ENCODE measurements at regions not wholly inside any gene's neighbourhood (a gene's known extent, or its start where the extent isn't known, plus 50 kb on each side); places are given as distances from the start of the nearest gene placed in this dataset.

DNA sequence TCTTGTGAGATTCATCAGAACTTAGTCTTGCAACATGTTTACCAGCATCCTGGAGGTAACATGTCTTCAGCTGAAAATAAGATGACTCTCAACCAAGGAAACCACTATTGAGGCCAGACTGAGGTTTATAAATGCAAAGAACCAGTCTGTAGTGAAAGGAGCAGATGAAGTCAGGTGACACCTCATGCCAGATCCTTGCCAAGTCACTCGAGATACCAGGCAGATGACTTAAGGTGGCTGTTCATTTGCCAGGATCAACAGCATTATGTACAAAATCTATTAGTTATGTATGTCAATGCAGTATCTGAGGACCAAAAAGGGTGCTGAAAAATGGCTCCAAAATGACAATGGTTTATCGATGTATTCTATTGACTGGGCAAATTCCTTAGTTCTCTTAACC lies 100.0 kb upstream of the SOX6 start:
- no peaks in the 10 kb centered on the region for H3K79me2 ChIP-seq (ENCODE audit: low read depth)
- H3K9me2 ChIP-seq (ENCODE audit: insufficient read depth) = no peaks in the 10 kb centered on the region
- TF ChIP-seq EZH2 (IDR thresholded peaks at IDR 0.05; ENCODE audit: low read depth) = no peak
- TF ChIP-seq, protein P1, sequence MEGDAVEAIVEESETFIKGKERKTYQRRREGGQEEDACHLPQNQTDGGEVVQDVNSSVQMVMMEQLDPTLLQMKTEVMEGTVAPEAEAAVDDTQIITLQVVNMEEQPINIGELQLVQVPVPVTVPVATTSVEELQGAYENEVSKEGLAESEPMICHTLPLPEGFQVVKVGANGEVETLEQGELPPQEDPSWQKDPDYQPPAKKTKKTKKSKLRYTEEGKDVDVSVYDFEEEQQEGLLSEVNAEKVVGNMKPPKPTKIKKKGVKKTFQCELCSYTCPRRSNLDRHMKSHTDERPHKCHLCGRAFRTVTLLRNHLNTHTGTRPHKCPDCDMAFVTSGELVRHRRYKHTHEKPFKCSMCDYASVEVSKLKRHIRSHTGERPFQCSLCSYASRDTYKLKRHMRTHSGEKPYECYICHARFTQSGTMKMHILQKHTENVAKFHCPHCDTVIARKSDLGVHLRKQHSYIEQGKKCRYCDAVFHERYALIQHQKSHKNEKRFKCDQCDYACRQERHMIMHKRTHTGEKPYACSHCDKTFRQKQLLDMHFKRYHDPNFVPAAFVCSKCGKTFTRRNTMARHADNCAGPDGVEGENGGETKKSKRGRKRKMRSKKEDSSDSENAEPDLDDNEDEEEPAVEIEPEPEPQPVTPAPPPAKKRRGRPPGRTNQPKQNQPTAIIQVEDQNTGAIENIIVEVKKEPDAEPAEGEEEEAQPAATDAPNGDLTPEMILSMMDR (conservative IDR thresholded peaks at IDR 0.05) = no peak

GRCh38 chr11:16454289-16454863 lies 98.0 kb upstream of the SOX6 start:
- CTCF ChIA-PET = no interaction called here
- H3K36me3 ChIP-seq (ENCODE audit: low read depth) = no peaks in the 10 kb centered on the region
- no peaks in the 10 kb centered on the region for H3K27me3 ChIP-seq (ENCODE audit: insufficient read depth, low read depth)
- H3K27ac ChIP-seq = no peak overlapping the region
- H3F3A ChIP-seq (ENCODE audit: insufficient read depth, low read depth) = no peaks in the 10 kb centered on the region
- intact Hi-C loops (cut with micrococcal nuclease; ENCODE audit: unreplicated experiment) = no loop called here
- H3K9me3 ChIP-seq (ENCODE audit: insufficient read depth, low read depth) = no peaks in the 10 kb centered on the region
- no peaks in the 10 kb centered on the region for H3K9me2 ChIP-seq (ENCODE audit: insufficient read depth)
- H3K4me3 ChIP-seq = no peak overlapping the region
- POLR2A ChIA-PET (ENCODE audit: unreplicated experiment) = no interaction called here
- H2AFZ ChIP-seq = no peak overlapping the region
- TF ChIP-seq, protein P1 (conservative IDR thresholded peaks at IDR 0.05) = no peak
- TF ChIP-seq EZH2 (IDR thresholded peaks at IDR 0.05; ENCODE audit: low read depth) = no peak
- no TSS peak for BruUV-seq (replicated peaks)
- no peaks in the 10 kb centered on the region for H4K20me1 ChIP-seq (ENCODE audit: insufficient read depth)
- no peak for DNase-seq
- no peaks in the 10 kb centered on the region for H3K4me1 ChIP-seq (replicated peaks; ENCODE audit: insufficient read depth)
- H3K79me2 ChIP-seq (ENCODE audit: low read depth) = no peaks in the 10 kb centered on the region
- H3K4me2 ChIP-seq = no peak overlapping the region

More for the DNA sequence above, 100.0 kb upstream of the SOX6 start:
- intact Hi-C loops (cut with micrococcal nuclease; ENCODE audit: unreplicated experiment) = no loop called here
- H2AFZ ChIP-seq = no peak overlapping the region
- no peaks in the 10 kb centered on the region for H4K20me1 ChIP-seq (ENCODE audit: insufficient read depth)
- no peaks in the 10 kb centered on the region for H3K36me3 ChIP-seq (ENCODE audit: low read depth)
- ChIA-PET POLR2A (ENCODE audit: unreplicated experiment) (no interaction called here), CTCF (no interaction called here)
- H3F3A ChIP-seq (ENCODE audit: insufficient read depth, low read depth) = no peaks in the 10 kb centered on the region
- no peaks in the 10 kb centered on the region for H3K9me3 ChIP-seq (ENCODE audit: insufficient read depth, low read depth)
- H3K27me3 ChIP-seq (ENCODE audit: insufficient read depth, low read depth) = no peaks in the 10 kb centered on the region
- no peak overlapping the region for H3K4me3 ChIP-seq
- no peak overlapping the region for H3K4me2 ChIP-seq
- H3K27ac ChIP-seq = no peak overlapping the region
- DNase-seq = no peak
- H3K4me1 ChIP-seq (replicated peaks; ENCODE audit: insufficient read depth) = no peaks in the 10 kb centered on the region
- no TSS peak for BruUV-seq (replicated peaks)

DNA sequence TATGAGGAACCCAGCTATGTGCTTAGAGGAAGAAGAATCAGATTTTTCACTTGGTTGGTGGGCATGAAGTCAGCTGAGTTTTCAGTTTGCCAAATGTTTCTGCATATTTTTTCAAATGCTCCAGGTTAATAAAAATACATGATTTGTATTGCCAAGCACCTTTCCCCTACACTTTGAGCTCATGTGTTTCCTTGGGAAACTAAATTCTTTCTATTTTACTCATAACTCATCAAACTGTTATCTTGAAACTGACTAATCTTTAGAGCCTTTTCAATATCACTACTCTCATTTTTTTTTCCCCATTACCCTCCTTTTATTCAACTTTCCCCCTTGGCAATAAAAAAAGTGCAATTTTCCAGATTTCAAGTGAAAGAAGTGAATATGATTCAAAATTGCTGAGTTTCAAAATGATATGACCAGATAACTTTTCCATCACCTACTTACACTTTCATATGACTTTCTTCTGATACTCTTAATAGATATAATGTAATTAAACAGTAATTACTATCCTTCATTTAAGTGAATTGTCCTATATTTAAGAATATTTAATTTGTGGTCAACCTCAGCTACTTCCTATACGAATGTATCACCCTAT lies 91.9 kb upstream of the SOX6 start:
- no peak overlapping the region for H3K4me2 ChIP-seq
- BruUV-seq (replicated peaks) = no TSS peak

More for the DNA sequence above, 91.9 kb upstream of the SOX6 start:
- Histone ChIP-seq H3K4me3 (no peak overlapping the region), H3F3A (ENCODE audit: insufficient read depth, low read depth) (no peaks in the 10 kb centered on the region), H3K79me2 (ENCODE audit: low read depth) (no peaks in the 10 kb centered on the region), H3K9me3 (ENCODE audit: insufficient read depth, low read depth) (no peaks in the 10 kb centered on the region), H3K27me3 (ENCODE audit: insufficient read depth, low read depth) (no peaks in the 10 kb centered on the region), H3K4me1 (replicated peaks; ENCODE audit: insufficient read depth) (0 out of 2 replicates have a peak, but pooled peaks cover 5% of the 10 kb centered on the region), H3K27ac (no peak overlapping the region), H3K36me3 (ENCODE audit: low read depth) (no peaks in the 10 kb centered on the region), H4K20me1 (ENCODE audit: insufficient read depth) (no peaks in the 10 kb centered on the region), H3K9me2 (ENCODE audit: insufficient read depth) (no peaks in the 10 kb centered on the region), H2AFZ (no peak overlapping the region)
- TF ChIP-seq, protein P1 (conservative IDR thresholded peaks at IDR 0.05) = no peak
- no peak for TF ChIP-seq EZH2 (IDR thresholded peaks at IDR 0.05; ENCODE audit: low read depth)
- CTCF ChIA-PET = no interaction called here
- no peak for DNase-seq
- intact Hi-C loops (cut with micrococcal nuclease; ENCODE audit: unreplicated experiment) = no loop called here
- POLR2A ChIA-PET (ENCODE audit: unreplicated experiment) = no interaction called here
